GM18511 (cell line): ENCODE measurements at regions not wholly inside any gene's neighbourhood (a gene's known extent, or its start where the extent isn't known, plus 50 kb on each side); places are given as distances from the start of the nearest gene placed in this dataset.
"Not testable (repeated sequence)": the region's sequence is repeated elsewhere in the genome, so short reads cannot be mapped to it uniquely, and the experiment has no call there.

ENCODE experiments used
- ATAC-seq: cut with Tn5 transposase; IDR thresholded peaks from one replicate; pipeline ENCODE4 v1.9.1; 2021; ENCODE audit warnings: mild to moderate bottlenecking, moderate library complexity; ENCODE audit not compliant: unreplicated experiment

GRCh38 chr3:24545887-24546286 lies 51.2 kb upstream of the THRB start:
- ATAC-seq = no peak

- no peak for ATAC-seq
These were observed 53.6 kb upstream of the THRB start for GRCh38 chr3:24548278-24548677.

DNA sequence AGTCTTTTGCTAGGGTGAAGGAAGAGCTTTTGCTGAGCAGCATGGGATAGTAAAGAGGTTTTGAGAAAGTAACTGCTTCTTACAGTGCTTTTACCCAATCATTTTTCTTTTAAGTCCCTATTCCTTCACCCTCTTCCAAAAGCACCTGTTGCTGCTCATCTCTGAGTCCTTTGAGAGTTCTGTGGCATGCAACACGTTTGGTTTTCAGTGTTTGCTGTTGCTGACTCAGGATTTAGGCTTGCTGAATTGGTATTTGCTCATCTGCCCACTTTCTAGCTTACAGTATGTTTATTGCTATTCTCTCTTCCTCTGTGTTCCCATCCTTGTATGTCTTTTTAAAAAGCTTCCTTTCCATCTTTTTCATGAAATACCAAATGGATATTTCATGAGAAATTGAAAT lies 55.9 kb upstream of the THRB start:
- no peak for ATAC-seq

- ATAC-seq = no peak
These were observed 57.0 kb upstream of the THRB start for GRCh38 chr3:24551626-24552025.

GRCh38 chr3:24562895-24563294 lies 68.2 kb upstream of the THRB start:
- ATAC-seq = no peak

- no peak for ATAC-seq
These were observed 70.4 kb upstream of the THRB start for GRCh38 chr3:24565053-24565452.

- ATAC-seq = no peak
These were observed 71.0 kb upstream of the THRB start for GRCh38 chr3:24565656-24566055.

DNA sequence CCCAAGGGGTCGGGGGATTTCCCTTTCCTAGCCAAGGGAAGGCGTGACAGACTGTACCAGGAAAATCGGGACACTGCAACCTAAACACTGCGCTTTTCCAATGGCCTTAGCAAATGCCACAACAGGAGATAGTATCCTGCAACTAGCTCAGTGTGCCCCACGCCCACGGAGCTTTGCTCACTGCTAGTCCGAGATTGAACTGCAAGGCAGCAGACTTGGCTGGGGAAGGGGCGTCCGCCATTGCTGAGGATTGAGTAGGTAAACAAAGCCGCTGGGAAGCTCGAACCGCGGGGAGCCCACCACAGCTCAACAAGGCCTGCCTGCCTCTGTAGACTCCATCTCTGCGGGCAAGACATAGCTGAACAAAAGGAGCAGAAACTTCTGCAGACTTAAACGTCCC lies 72.3 kb upstream of the THRB start:
- no peak for ATAC-seq

DNA sequence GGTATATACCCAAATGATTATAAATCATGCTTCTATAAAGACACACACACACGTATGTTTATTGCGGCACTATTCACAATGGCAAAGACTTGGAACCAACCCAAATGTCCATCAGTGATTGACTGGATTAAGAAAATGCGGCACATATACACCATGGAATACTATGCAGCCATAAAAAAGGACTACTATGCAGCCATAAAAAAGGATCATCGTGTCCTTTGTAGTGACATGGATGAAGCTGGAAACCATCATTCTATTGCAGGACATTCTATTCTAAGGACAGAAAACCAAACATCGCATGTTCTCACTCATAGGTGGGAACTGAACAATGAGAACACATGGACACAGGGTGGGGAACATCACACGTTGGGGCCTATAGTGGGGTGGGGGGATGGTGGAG lies 77.8 kb upstream of the THRB start:
- not testable (repeated sequence) for ATAC-seq

GRCh38 chr3:24573576-24573975 lies 78.9 kb upstream of the THRB start:
- ATAC-seq = no peak

GRCh38 chr3:24578324-24578723 lies 83.7 kb upstream of the THRB start:
- ATAC-seq = no peak

DNA sequence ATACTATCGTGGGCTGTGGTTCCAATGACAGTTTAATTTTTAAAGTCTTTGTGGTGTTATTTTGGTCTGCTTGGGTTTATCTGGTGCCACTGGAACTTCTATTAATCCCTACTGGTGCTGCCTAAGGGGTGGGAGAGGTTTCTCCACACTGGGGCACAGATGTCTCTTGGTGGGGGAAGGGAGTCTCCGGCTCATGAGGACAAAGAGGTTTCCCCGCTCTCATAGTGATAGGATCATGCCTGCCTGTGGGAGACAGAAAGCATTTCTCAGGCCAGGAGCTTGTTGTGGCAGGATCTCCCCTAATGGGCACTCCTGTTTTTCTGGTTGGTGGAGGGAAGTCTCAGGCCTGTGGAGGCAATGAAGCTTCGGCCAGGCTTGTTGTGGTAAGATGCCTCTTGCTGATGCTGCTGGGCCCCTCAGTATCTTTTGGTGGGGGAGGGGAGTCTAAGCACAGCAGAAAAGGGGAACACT lies 84.3 kb upstream of the THRB start:
- no peak for ATAC-seq

GRCh38 chr3:24582431-24583403 lies 88.1 kb upstream of the THRB start:
- ATAC-seq = no peak

GRCh38 chr3:24586920-24587319 lies 92.3 kb upstream of the THRB start:
- ATAC-seq = no peak

GRCh38 chr3:24588629-24589512 lies 94.2 kb upstream of the THRB start:
- ATAC-seq = no peak

- no peak for ATAC-seq
These were observed 94.8 kb upstream of the THRB start for GRCh38 chr3:24589513-24589851.

GRCh38 chr3:24589931-24590880 lies 95.6 kb upstream of the THRB start:
- no peak for ATAC-seq

DNA sequence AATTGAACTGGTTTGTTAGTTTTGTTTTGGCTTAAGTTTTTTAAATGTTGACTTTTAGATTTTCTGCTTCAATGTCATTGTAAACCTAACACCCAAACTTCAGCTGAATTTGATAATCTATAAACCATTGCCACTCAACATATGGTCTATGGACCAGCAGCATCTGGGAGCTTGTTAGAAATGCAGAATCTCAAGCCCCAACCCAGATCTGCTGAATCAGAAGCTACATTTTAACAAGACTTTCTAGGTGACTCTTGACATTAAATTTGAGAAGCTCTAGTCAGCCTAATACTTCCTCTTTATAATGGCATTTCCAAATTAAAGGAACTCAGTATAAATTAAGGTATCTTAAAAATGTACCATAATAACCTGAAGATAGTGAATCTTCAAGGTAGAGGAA lies 96.5 kb upstream of the THRB start:
- ATAC-seq = no peak

GRCh38 chr3:24591661-24592555 lies 97.3 kb upstream of the THRB start:
- ATAC-seq = no peak

GRCh38 chr3:24594161-24594560 lies 99.5 kb upstream of the THRB start:
- ATAC-seq = no peak
